H1 (cell line): ENCODE measurements at regions not wholly inside any gene's neighbourhood (a gene's known extent, or its start where the extent isn't known, plus 50 kb on each side); places are given as distances from the start of the nearest gene placed in this dataset.

Experiments
- CTCF ChIA-PET: fragments of 300-600 bp; sonication (Branson Sonifier 250); formaldehyde crosslinking; loops from one replicate; lab custom pipeline; 2021; ENCODE audit not compliant: partially characterized antibody; lab: Charles Lee
- POLR2A ChIA-PET: fragments of 300-600 bp; sonication (Branson Sonifier 250); formaldehyde crosslinking; loops from one replicate; lab custom pipeline; 2021; ENCODE audit warnings: inconsistent platforms; ENCODE audit not compliant: partially characterized antibody; lab: Charles Lee
- DNase-seq, 2 experiments: peaks; one replicate each; pipeline versions ENCODE4 v3.0.0 to v3.0.0-alpha.2; 2010 to 2022; ENCODE audit warnings: low spot score in 2 of 2, low read depth in 1 of 2, mixed read lengths in 1 of 2
- FAIRE-seq: peaks from 2 replicates; lab custom pipeline; 2011; peaks lifted over from hg19 to GRCh38; lab: Jason Lieb, UNC
- H2AFZ ChIP-seq: 2 replicates; pipeline ENCODE4 v1.8.1; 2012; ENCODE audit warnings: low read length, inconsistent platforms
- H2AK5ac ChIP-seq: 2 replicates; pipeline ENCODE4 v1.6.1; 2013; ENCODE audit warnings: low read depth, low read length
- H2BK120ac ChIP-seq: replicated peaks from 2 replicates; pipeline ENCODE3; 2013; ENCODE audit warnings: low read depth, low read length, inconsistent platforms
- H2BK12ac ChIP-seq: 2 replicates; pipeline ENCODE4 v1.6.1; 2013; ENCODE audit warnings: low read depth, low read length
- H2BK15ac ChIP-seq: 2 replicates; pipeline ENCODE4 v1.6.1; 2013; ENCODE audit warnings: low read length
- H2BK20ac ChIP-seq: 2 replicates; pipeline ENCODE4 v1.6.1; 2013; ENCODE audit warnings: low read length
- H2BK5ac ChIP-seq: 2 replicates; pipeline ENCODE4 v1.6.1; 2013; ENCODE audit warnings: low read depth, low read length
- H3K14ac ChIP-seq: 2 replicates; pipeline ENCODE4 v1.6.1; 2013; ENCODE audit warnings: inconsistent platforms; ENCODE audit not compliant: insufficient read length
- H3K18ac ChIP-seq: 2 replicates; pipeline ENCODE4 v1.6.1; 2013; ENCODE audit warnings: low read length; ENCODE audit errors: extremely low read depth
- H3K23ac ChIP-seq: 2 replicates; pipeline ENCODE4 v1.6.1; 2013; ENCODE audit warnings: inconsistent platforms; ENCODE audit not compliant: insufficient read length
- H3K23me2 ChIP-seq: 2 replicates; pipeline ENCODE4 v1.6.1; 2013; ENCODE audit warnings: low read depth, low read length
- H3K27ac ChIP-seq: 2 replicates; pipeline ENCODE4 v1.6.1; 2011; ENCODE audit warnings: low read depth, low read length, inconsistent platforms
- H3K27me3 ChIP-seq, 4 experiments: replicated peaks in 1 of 4; 1 replicate in 1 of 4; 2 replicates in 3 of 4; pipeline versions ENCODE4 v1.6.1 to v1.8.1; 2011 to 2013; ENCODE audit warnings: low read length in 3 of 4, mild to moderate bottlenecking in 3 of 4, inconsistent platforms in 2 of 4, mixed read lengths in 2 of 4, moderate library complexity in 1 of 4; ENCODE audit not compliant: control insufficient read depth in 3 of 4, insufficient read depth in 3 of 4; ENCODE audit errors: extremely low read depth in 1 of 4
- H3K36me3 ChIP-seq, 4 experiments: 2 replicates each; pipeline versions ENCODE4 v1.6.1 to v1.8.1; 2011 to 2013; ENCODE audit warnings: mild to moderate bottlenecking in 4 of 4, low read length in 3 of 4, moderate library complexity in 2 of 4, control low read depth in 1 of 4, inconsistent platforms in 1 of 4; ENCODE audit not compliant: insufficient read depth in 4 of 4, control insufficient read depth in 2 of 4
- H3K4ac ChIP-seq: replicated peaks from 2 replicates; pipeline ENCODE3; 2013; ENCODE audit warnings: low read length, low read depth, mixed read lengths, inconsistent platforms; ENCODE audit not compliant: insufficient read length
- H3K4me1 ChIP-seq, 4 experiments: replicated peaks in 1 of 4; 1 replicate in 1 of 4; 2 replicates in 3 of 4; pipeline versions ENCODE4 v1.6.1 to v1.8.1; 2011 to 2013; ENCODE audit warnings: low read length in 3 of 4, inconsistent platforms in 2 of 4, mixed read lengths in 1 of 4; ENCODE audit not compliant: insufficient read depth in 4 of 4, control insufficient read depth in 3 of 4
- H3K4me2 ChIP-seq, 2 experiments: 2 replicates each; pipeline versions ENCODE4 v1.6.1 to v1.8.1; 2011 to 2013; ENCODE audit warnings: low read depth in 2 of 2, low read length in 2 of 2, control low read depth in 1 of 2, inconsistent platforms in 1 of 2, mild to moderate bottlenecking in 1 of 2; ENCODE audit not compliant: insufficient read depth in 1 of 2
- H3K4me3 ChIP-seq, 4 experiments: fragments of 200-600, 300-600 bp in 1 of 4; sonication (generic), shearing (Covaris generic), sonication (Bioruptor Twin) in 1 of 4; 2 replicates each; pipeline versions ENCODE4 v1.5.1 to v1.8.1; 2011 to 2016; ENCODE audit warnings: low read length in 4 of 4, low read depth in 3 of 4, control low read depth in 2 of 4, inconsistent platforms in 2 of 4, mild to moderate bottlenecking in 2 of 4, mixed read lengths in 1 of 4, moderate library complexity in 1 of 4; ENCODE audit not compliant: insufficient read depth in 2 of 4; ENCODE audit errors: extremely low read depth in 1 of 4
- H3K56ac ChIP-seq: replicated peaks from 2 replicates; pipeline ENCODE3; 2013; ENCODE audit warnings: low read depth, mild to moderate bottlenecking, mixed read lengths, low read length, inconsistent platforms; ENCODE audit not compliant: insufficient read length
- H3K79me1 ChIP-seq: 2 replicates; pipeline ENCODE4 v1.6.1; 2013; ENCODE audit warnings: low read depth, low read length, control low read depth
- H3K79me2 ChIP-seq, 2 experiments: 2 replicates each; pipeline versions ENCODE4 v1.6.1 to v1.8.1; 2012 to 2013; ENCODE audit warnings: low read length in 2 of 2, mild to moderate bottlenecking in 2 of 2, inconsistent platforms in 1 of 2; ENCODE audit not compliant: insufficient read depth in 2 of 2, control insufficient read depth in 1 of 2
- H3K9ac ChIP-seq, 4 experiments: replicated peaks in 1 of 4; 1 replicate in 1 of 4; 2 replicates in 3 of 4; pipeline versions ENCODE4 v1.6.1 to v1.8.1; 2011 to 2013; ENCODE audit warnings: low read depth in 3 of 4, low read length in 3 of 4, control low read depth in 2 of 4, mild to moderate bottlenecking in 2 of 4, moderate library complexity in 2 of 4, inconsistent platforms in 1 of 4; ENCODE audit errors: extremely low read depth in 1 of 4
- H3K9me3 ChIP-seq, 2 experiments: 2 replicates each; pipeline versions ENCODE4 v1.6.1 to v1.8.1; 2012 to 2013; ENCODE audit warnings: mild to moderate bottlenecking in 2 of 2, moderate library complexity in 2 of 2, control low read depth in 1 of 2, inconsistent platforms in 1 of 2, low read depth in 1 of 2, low read length in 1 of 2, mixed read lengths in 1 of 2; ENCODE audit not compliant: insufficient read depth in 2 of 2
- H4K20me1 ChIP-seq, 2 experiments: replicated peaks in 1 of 2; 2 replicates each; pipeline versions ENCODE3 to v1.8.1; 2011 to 2013; ENCODE audit warnings: inconsistent platforms in 2 of 2, low read length in 2 of 2, mild to moderate bottlenecking in 1 of 2; ENCODE audit not compliant: insufficient read depth in 2 of 2, control insufficient read depth in 1 of 2
- H4K5ac ChIP-seq: 2 replicates; pipeline ENCODE4 v1.6.1; 2013; ENCODE audit warnings: low read length, low read depth, mixed read lengths, inconsistent platforms; ENCODE audit not compliant: insufficient read length
- H4K8ac ChIP-seq: 2 replicates; pipeline ENCODE4 v1.8.0; 2013; ENCODE audit warnings: mild to moderate bottlenecking, moderate library complexity, low read length, inconsistent platforms; ENCODE audit not compliant: insufficient read depth; ENCODE audit errors: extremely low read depth
- H4K91ac ChIP-seq: replicated peaks from 2 replicates; pipeline ENCODE3; 2013; ENCODE audit warnings: low read length, mixed read lengths, inconsistent platforms; ENCODE audit not compliant: insufficient read length
- JUND ChIP-seq: IDR thresholded peaks from 2 replicates; pipeline ENCODE4 v1.6.1; 2011; ENCODE audit warnings: mild to moderate bottlenecking, improper control_type of control experiment, low read length

DNA sequence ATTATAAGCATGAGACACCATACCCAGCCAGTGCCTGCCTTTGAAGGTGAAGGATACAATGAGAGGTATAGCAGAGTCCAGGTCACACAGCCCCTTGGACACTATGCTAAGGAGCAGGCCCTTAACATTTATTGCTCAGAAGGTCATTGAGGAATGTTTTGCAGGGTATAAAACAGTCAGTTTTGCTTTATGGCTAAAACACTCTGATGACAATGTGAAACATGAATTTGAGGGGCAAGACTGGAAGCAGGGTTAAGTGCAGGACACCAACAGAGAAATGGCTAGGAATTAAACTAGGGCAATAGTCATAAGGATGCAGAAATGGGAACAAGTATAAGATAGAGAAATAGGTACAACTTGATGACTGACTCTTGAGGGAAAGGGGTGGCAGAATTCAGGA lies 141.1 kb downstream of the METTL4 start:
- Histone ChIP-seq H2BK120ac (no peak overlapping the region), H3K56ac (no peak overlapping the region), H3K23ac (no peak overlapping the region), H3K23me2 (no peaks in the 10 kb centered on the region), H3K27me3 (no peaks in the 10 kb centered on the region), H3K4me2 (no peak overlapping the region), H3K14ac (no peak overlapping the region), H2AFZ (no peak overlapping the region), H3K27ac (no peak overlapping the region), H3K18ac (no peak overlapping the region), H4K5ac (no peak overlapping the region), H3K4me1 (no peaks in the 10 kb centered on the region), H3K79me1 (no peaks in the 10 kb centered on the region), H3K4ac (no peak overlapping the region), H2AK5ac (no peak overlapping the region), H3K79me2 (no peaks in the 10 kb centered on the region), H2BK12ac (no peak overlapping the region)
- no peak for FAIRE-seq
- POLR2A ChIA-PET = no interaction called here
- no peak for DNase-seq
- no peak for TF ChIP-seq JUND
- TF ChIP-seq, all 59 proteins: peak for 0
- H2BK15ac ChIP-seq = no peak overlapping the region
- peaks cover 0 to 3% of the 10 kb centered on the region in 2 experiments; a peak in 1 of 4 replicates for H3K9me3 ChIP-seq
- no peaks in the 10 kb centered on the region for H4K20me1 ChIP-seq
- no peak overlapping the region for H2BK5ac ChIP-seq
- CTCF ChIA-PET = no interaction called here
- no peak overlapping the region for H3K4me3 ChIP-seq
- H4K91ac ChIP-seq = no peak overlapping the region
- no peak overlapping the region for H2BK20ac ChIP-seq
- H3K9ac ChIP-seq = no peak overlapping the region
- H3K36me3 ChIP-seq = no peaks in the 10 kb centered on the region
- no peak overlapping the region for H4K8ac ChIP-seq
